ENCODE measurements at regions not wholly inside any gene's neighbourhood (a gene's known extent, or its start where the extent isn't known, plus 50 kb on each side); places are given as distances from the start of the nearest gene placed in this dataset.
A peak's percentile ranks its signal among the peaks of the same experiment; 100 is the strongest.
"Not testable (repeated sequence)": the region's sequence is repeated elsewhere in the genome, so short reads cannot be mapped to it uniquely, and the experiment has no call there.

GRCh38 chr6:16832043-16832567, 70.8 kb upstream of the ATXN1 start:
- H3K9me3 Mint-ChIP-seq = no peaks in the 10 kb centered on the region
- DNase-seq (no peak), ATAC-seq (replicated peaks) (no peak)
- H3K4me3 Mint-ChIP-seq = no peak overlapping the region
- H3K27me3 Mint-ChIP-seq = peaks cover 5 to 16% of the 10 kb centered on the region in 2 donors
- peaks cover 12 to 25% of the 10 kb centered on the region in 2 donors for H3K4me1 Mint-ChIP-seq
- peak overlapping the region; percentile 43 for H3K27ac Mint-ChIP-seq
- H3K36me3 Mint-ChIP-seq = no peaks in the 10 kb centered on the region

- no peaks in the 10 kb centered on the region for H3K36me3 Mint-ChIP-seq
- peaks cover 12 to 17% of the 10 kb centered on the region in 2 donors for H3K27me3 Mint-ChIP-seq
- H3K4me1 Mint-ChIP-seq = peaks cover 5 to 15% of the 10 kb centered on the region in 2 donors
These were observed 69.9 kb upstream of the ATXN1 start for GRCh38 chr6:16831136-16831535.

GRCh38 chr6:16828058-16828457, 66.8 kb upstream of the ATXN1 start:
- Mint-ChIP-seq H3K4me1 (peaks cover 16 to 23% of the 10 kb centered on the region in 2 donors), H3K9me3 (no peaks in the 10 kb centered on the region), H3K4me3 (no peak overlapping the region), H3K27ac (no peak overlapping the region), H3K36me3 (no peaks in the 10 kb centered on the region), H3K27me3 (peaks cover 12 to 17% of the 10 kb centered on the region in 2 donors)
- ATAC-seq (replicated peaks) = no peak
- DNase-seq = no peak

More at GRCh38 chr6:16831136-16831535, 69.9 kb upstream of the ATXN1 start:
- no peak for ATAC-seq (replicated peaks)
- H3K4me3 Mint-ChIP-seq = no peak overlapping the region
- H3K9me3 Mint-ChIP-seq = no peaks in the 10 kb centered on the region
- no peak overlapping the region for H3K27ac Mint-ChIP-seq
- DNase-seq = no peak

- H3K9me3 Mint-ChIP-seq = no peaks in the 10 kb centered on the region
- peaks cover 12 to 16% of the 10 kb centered on the region in 2 donors for H3K27me3 Mint-ChIP-seq
- DNase-seq = no peak
- no peak for ATAC-seq (replicated peaks)
- H3K4me3 Mint-ChIP-seq = no peak overlapping the region
- peaks cover 15 to 23% of the 10 kb centered on the region in 2 donors for H3K4me1 Mint-ChIP-seq
- H3K27ac Mint-ChIP-seq = no peak overlapping the region
- H3K36me3 Mint-ChIP-seq = no peaks in the 10 kb centered on the region
These were observed 66.4 kb upstream of the ATXN1 start for GRCh38 chr6:16827627-16828026.

GRCh38 chr6:16825784-16826183, 64.5 kb upstream of the ATXN1 start:
- no peak for ATAC-seq (replicated peaks)
- H3K4me3 Mint-ChIP-seq = no peak overlapping the region
- no peaks in the 10 kb centered on the region for H3K9me3 Mint-ChIP-seq
- H3K36me3 Mint-ChIP-seq = no peaks in the 10 kb centered on the region
- H3K4me1 Mint-ChIP-seq = peaks cover 14 to 23% of the 10 kb centered on the region in 2 donors
- H3K27me3 Mint-ChIP-seq = peaks cover 10 to 17% of the 10 kb centered on the region in 2 donors
- no peak overlapping the region for H3K27ac Mint-ChIP-seq
- DNase-seq = no peak

GRCh38 chr6:16824845-16825685, 63.8 kb upstream of the ATXN1 start:
- peaks cover 14 to 23% of the 10 kb centered on the region in 2 donors for H3K4me1 Mint-ChIP-seq
- DNase-seq (peak; percentile 16), ATAC-seq (replicated peaks) (peak; percentile 72 to 86)
- H3K27ac Mint-ChIP-seq = peak overlapping the region; percentile 53
- H3K27me3 Mint-ChIP-seq = peaks cover 14 to 23% of the 10 kb centered on the region in 2 donors
- no peak overlapping the region for H3K4me3 Mint-ChIP-seq
- no peaks in the 10 kb centered on the region for H3K9me3 Mint-ChIP-seq
- no peaks in the 10 kb centered on the region for H3K36me3 Mint-ChIP-seq

GRCh38 chr6:16823718-16824352, 62.6 kb upstream of the ATXN1 start:
- ATAC-seq (replicated peaks) = no peak
- peaks cover 18 to 30% of the 10 kb centered on the region in 2 donors for H3K4me1 Mint-ChIP-seq
- no peak for DNase-seq
- no peaks in the 10 kb centered on the region for H3K36me3 Mint-ChIP-seq
- H3K9me3 Mint-ChIP-seq = no peaks in the 10 kb centered on the region
- no peak overlapping the region for H3K27ac Mint-ChIP-seq
- peaks cover 20 to 23% of the 10 kb centered on the region in 2 donors for H3K27me3 Mint-ChIP-seq
- H3K4me3 Mint-ChIP-seq = no peak overlapping the region

GRCh38 chr6:16822975-16823717, 61.9 kb upstream of the ATXN1 start:
- Mint-ChIP-seq H3K27me3 (peaks cover 20 to 23% of the 10 kb centered on the region in 2 donors), H3K4me3 (no peak overlapping the region), H3K27ac (no peak overlapping the region), H3K4me1 (peaks cover 16 to 25% of the 10 kb centered on the region in 2 donors), H3K9me3 (no peaks in the 10 kb centered on the region), H3K36me3 (no peaks in the 10 kb centered on the region)
- DNase-seq (no peak), ATAC-seq (replicated peaks) (no peak)

GRCh38 chr6:16822529-16822928, 61.3 kb upstream of the ATXN1 start:
- DNase-seq (no peak), ATAC-seq (replicated peaks) (no peak)
- H3K4me3 Mint-ChIP-seq = no peak overlapping the region
- H3K36me3 Mint-ChIP-seq = no peaks in the 10 kb centered on the region
- H3K9me3 Mint-ChIP-seq = no peaks in the 10 kb centered on the region
- H3K27me3 Mint-ChIP-seq = peaks cover 20 to 22% of the 10 kb centered on the region in 2 donors
- H3K27ac Mint-ChIP-seq = no peak overlapping the region
- H3K4me1 Mint-ChIP-seq = peaks cover 16 to 24% of the 10 kb centered on the region in 2 donors

- no peak overlapping the region for H3K4me3 Mint-ChIP-seq
- H3K4me1 Mint-ChIP-seq = peaks cover 16 to 24% of the 10 kb centered on the region in 2 donors
- no peaks in the 10 kb centered on the region for H3K9me3 Mint-ChIP-seq
- DNase-seq (no peak), ATAC-seq (replicated peaks) (no peak)
- H3K36me3 Mint-ChIP-seq = no peaks in the 10 kb centered on the region
- peaks cover 15 to 16% of the 10 kb centered on the region in 2 donors for H3K27me3 Mint-ChIP-seq
- H3K27ac Mint-ChIP-seq = no peak overlapping the region
These were observed 60.6 kb upstream of the ATXN1 start for GRCh38 chr6:16821834-16822264.

- DNase-seq; H3K9me3 Mint-ChIP-seq; ATAC-seq (replicated peaks); H3K27ac Mint-ChIP-seq; H3K36me3 Mint-ChIP-seq; H3K4me3 Mint-ChIP-seq: not testable (repeated sequence)
- peaks cover 11 to 16% of the 10 kb centered on the region in 2 donors for H3K27me3 Mint-ChIP-seq
- peaks cover 13 to 20% of the 10 kb centered on the region in 2 donors for H3K4me1 Mint-ChIP-seq
These were observed 59.0 kb upstream of the ATXN1 start for GRCh38 chr6:16820262-16820661.

GRCh38 chr6:16819752-16820151, 58.5 kb upstream of the ATXN1 start:
- no peak for DNase-seq
- H3K9me3 Mint-ChIP-seq = no peaks in the 10 kb centered on the region
- no peak overlapping the region for H3K27ac Mint-ChIP-seq
- H3K4me1 Mint-ChIP-seq = peaks cover 8 to 15% of the 10 kb centered on the region in 2 donors
- no peaks in the 10 kb centered on the region for H3K36me3 Mint-ChIP-seq
- ATAC-seq (replicated peaks) = no peak
- peaks cover 11 to 16% of the 10 kb centered on the region in 2 donors for H3K27me3 Mint-ChIP-seq
- H3K4me3 Mint-ChIP-seq = no peak overlapping the region

- DNase-seq (no peak), ATAC-seq (replicated peaks) (peak; percentile 31 to 57)
- no peaks in the 10 kb centered on the region for H3K36me3 Mint-ChIP-seq
- H3K27me3 Mint-ChIP-seq = peaks cover 11 to 16% of the 10 kb centered on the region in 2 donors
- H3K9me3 Mint-ChIP-seq = peaks cover 0 to 1% of the 10 kb centered on the region in 2 donors
- H3K4me3 Mint-ChIP-seq = no peak overlapping the region
- H3K4me1 Mint-ChIP-seq = peaks cover 3 to 8% of the 10 kb centered on the region in 2 donors
- no peak overlapping the region for H3K27ac Mint-ChIP-seq
These were observed 57.8 kb upstream of the ATXN1 start for GRCh38 chr6:16818992-16819626.

Data from stimulated activated naive B cell treated with anti-CD40 and anti-IgM and Interleukin-4, amounts not matched to agents 10 μg/mL and 1 μg/mL and 100 μg/mL, for 72 hours (primary cell).